GM21528 (cell line): ENCODE measurements at regions not wholly inside any gene's neighbourhood (a gene's known extent, or its start where the extent isn't known, plus 50 kb on each side); places are given as distances from the start of the nearest gene placed in this dataset.
"Not testable (repeated sequence)": the region's sequence is repeated elsewhere in the genome, so short reads cannot be mapped to it uniquely, and the experiment has no call there.

ENCODE experiments used
- ATAC-seq: cut with Tn5 transposase; IDR thresholded peaks from one replicate; pipeline ENCODE4 v1.9.1; 2021; ENCODE audit warnings: mild to moderate bottlenecking, moderate library complexity; ENCODE audit not compliant: unreplicated experiment, low FRiP score

- not testable (repeated sequence) for ATAC-seq
Measured at GRCh38 chr6:4725136-4725760, 51.0 kb upstream of the CDYL start.

- ATAC-seq, result not testable (repeated sequence)
Measured at GRCh38 chr6:4724727-4725126, 51.5 kb upstream of the CDYL start.

GRCh38 chr6:4723383-4723782, 52.8 kb upstream of the CDYL start:
- no peak for ATAC-seq

GRCh38 chr6:4721368-4721767, 54.8 kb upstream of the CDYL start:
- ATAC-seq, result not testable (repeated sequence)

- no peak for ATAC-seq
Measured at GRCh38 chr6:4719491-4719890, 56.7 kb upstream of the CDYL start.

- ATAC-seq, result no peak
Measured at GRCh38 chr6:4717856-4718255, 58.3 kb upstream of the CDYL start.

GRCh38 chr6:4717124-4717523, 59.1 kb upstream of the CDYL start:
- no peak for ATAC-seq

GRCh38 chr6:4714961-4715501, 61.2 kb upstream of the CDYL start:
- no peak for ATAC-seq

- no peak for ATAC-seq
Measured at GRCh38 chr6:4712291-4712690, 63.9 kb upstream of the CDYL start.

GRCh38 chr6:4707011-4707410, 69.2 kb upstream of the CDYL start:
- no peak for ATAC-seq

- ATAC-seq, result no peak
Measured at GRCh38 chr6:4705809-4706208, 70.4 kb upstream of the CDYL start.

GRCh38 chr6:4703382-4703781, 72.8 kb upstream of the CDYL start:
- no peak for ATAC-seq

- no peak for ATAC-seq
Measured at GRCh38 chr6:4698901-4699659, 77.1 kb upstream of the CDYL start.

- ATAC-seq, result no peak
Measured at GRCh38 chr6:4693173-4693970, 82.8 kb upstream of the CDYL start.

- no peak for ATAC-seq
Measured at GRCh38 chr6:4692664-4693063, 83.5 kb upstream of the CDYL start.

- ATAC-seq, result no peak
Measured at GRCh38 chr6:4687989-4688947, 87.9 kb upstream of the CDYL start.

- ATAC-seq, result no peak
Measured at GRCh38 chr6:4687656-4687988, 88.6 kb upstream of the CDYL start.

GRCh38 chr6:4682431-4683097, 93.6 kb upstream of the CDYL start:
- ATAC-seq, result no peak

- no peak for ATAC-seq
Measured at GRCh38 chr6:4678506-4679300, 97.5 kb upstream of the CDYL start.
